ENCODE measurements at regions not wholly inside any gene's neighbourhood (a gene's known extent, or its start where the extent isn't known, plus 50 kb on each side); places are given as distances from the start of the nearest gene placed in this dataset.

- TF ChIP-seq, protein P1, sequence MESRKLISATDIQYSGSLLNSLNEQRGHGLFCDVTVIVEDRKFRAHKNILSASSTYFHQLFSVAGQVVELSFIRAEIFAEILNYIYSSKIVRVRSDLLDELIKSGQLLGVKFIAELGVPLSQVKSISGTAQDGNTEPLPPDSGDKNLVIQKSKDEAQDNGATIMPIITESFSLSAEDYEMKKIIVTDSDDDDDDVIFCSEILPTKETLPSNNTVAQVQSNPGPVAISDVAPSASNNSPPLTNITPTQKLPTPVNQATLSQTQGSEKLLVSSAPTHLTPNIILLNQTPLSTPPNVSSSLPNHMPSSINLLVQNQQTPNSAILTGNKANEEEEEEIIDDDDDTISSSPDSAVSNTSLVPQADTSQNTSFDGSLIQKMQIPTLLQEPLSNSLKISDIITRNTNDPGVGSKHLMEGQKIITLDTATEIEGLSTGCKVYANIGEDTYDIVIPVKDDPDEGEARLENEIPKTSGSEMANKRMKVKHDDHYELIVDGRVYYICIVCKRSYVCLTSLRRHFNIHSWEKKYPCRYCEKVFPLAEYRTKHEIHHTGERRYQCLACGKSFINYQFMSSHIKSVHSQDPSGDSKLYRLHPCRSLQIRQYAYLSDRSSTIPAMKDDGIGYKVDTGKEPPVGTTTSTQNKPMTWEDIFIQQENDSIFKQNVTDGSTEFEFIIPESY (IDR thresholded peaks at IDR 0.05) = no peak
- no peak for TF ChIP-seq YY1 (IDR thresholded peaks at IDR 0.05)
These were observed 298.4 kb downstream of the BCKDHB start for GRCh38 chr6:80404889-80405288.
